ENCODE measurements at regions not wholly inside any gene's neighbourhood (a gene's known extent, or its start where the extent isn't known, plus 50 kb on each side); places are given as distances from the start of the nearest gene placed in this dataset.

- TF ChIP-seq POLR2A (IDR thresholded peaks at IDR 0.05; ENCODE audit: extremely low read depth, insufficient read length) (no peak), CTCF (IDR thresholded peaks at IDR 0.05; ENCODE audit: low read depth, low read length) (no peak)
Measured at GRCh38 chr21:18524097-18524880, 120.7 kb upstream of the TMPRSS15 start.
